IPS-20b (cell line): ENCODE measurements at regions not wholly inside any gene's neighbourhood (a gene's known extent, or its start where the extent isn't known, plus 50 kb on each side); places are given as distances from the start of the nearest gene placed in this dataset.

Experiments
- H3K27ac ChIP-seq: one replicate; pipeline ENCODE4 v1.5.1; 2013; ENCODE audit warnings: low read length
- H3K27me3 ChIP-seq: 2 replicates; pipeline ENCODE4 v1.6.1; 2013; ENCODE audit warnings: mild to moderate bottlenecking, low read length, inconsistent platforms; ENCODE audit not compliant: insufficient read depth
- H3K36me3 ChIP-seq: 2 replicates; pipeline ENCODE4 v1.6.1; 2013; ENCODE audit warnings: low read depth, mild to moderate bottlenecking, inconsistent platforms, low read length, moderate library complexity; ENCODE audit not compliant: insufficient read depth
- H3K4me1 ChIP-seq: 2 replicates; pipeline ENCODE4 v1.6.1; 2013; ENCODE audit warnings: mild to moderate bottlenecking, control low read depth, inconsistent platforms, low read length, moderate library complexity; ENCODE audit not compliant: insufficient read depth
- H3K4me3 ChIP-seq: 2 replicates; pipeline ENCODE4 v1.5.1; 2013; ENCODE audit warnings: mild to moderate bottlenecking, low read length, inconsistent platforms
- H3K9ac ChIP-seq: 2 replicates; pipeline ENCODE4 v1.6.1; 2013; ENCODE audit warnings: low read depth, mild to moderate bottlenecking, inconsistent platforms, low read length, moderate library complexity
- H3K9me3 ChIP-seq: 2 replicates; pipeline ENCODE4 v1.6.1; 2013; ENCODE audit warnings: mild to moderate bottlenecking, low read depth, low read length, inconsistent platforms; ENCODE audit not compliant: insufficient read depth

DNA sequence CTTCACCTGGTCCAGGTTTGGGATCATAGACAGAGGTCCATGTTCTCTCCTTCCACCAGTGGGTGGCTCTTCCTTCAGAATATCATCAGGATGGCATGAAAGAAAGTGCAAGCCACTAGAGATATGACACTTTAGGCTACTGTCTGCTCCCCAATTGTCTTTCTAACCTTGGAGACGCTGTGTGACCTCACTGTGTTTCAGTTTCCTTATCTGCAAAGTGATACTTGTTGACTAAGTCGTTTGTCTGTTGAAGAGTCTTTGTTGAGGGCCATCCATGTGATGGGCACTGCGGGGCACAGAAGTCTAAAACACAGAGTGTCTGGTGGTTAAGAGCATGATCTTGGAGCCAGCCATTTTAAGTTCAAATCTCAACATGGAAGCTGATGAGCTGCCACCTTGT, 259.9 kb upstream of the THSD7B start:
- no peak overlapping the region for H3K27ac ChIP-seq
- peaks cover 64% of the 10 kb centered on the region for H3K27me3 ChIP-seq
- peaks cover 9% of the 10 kb centered on the region for H3K4me1 ChIP-seq
- H3K9me3 ChIP-seq = no peaks in the 10 kb centered on the region
- no peaks in the 10 kb centered on the region for H3K36me3 ChIP-seq
- no peak overlapping the region for H3K4me3 ChIP-seq
- H3K9ac ChIP-seq = no peak overlapping the region

DNA sequence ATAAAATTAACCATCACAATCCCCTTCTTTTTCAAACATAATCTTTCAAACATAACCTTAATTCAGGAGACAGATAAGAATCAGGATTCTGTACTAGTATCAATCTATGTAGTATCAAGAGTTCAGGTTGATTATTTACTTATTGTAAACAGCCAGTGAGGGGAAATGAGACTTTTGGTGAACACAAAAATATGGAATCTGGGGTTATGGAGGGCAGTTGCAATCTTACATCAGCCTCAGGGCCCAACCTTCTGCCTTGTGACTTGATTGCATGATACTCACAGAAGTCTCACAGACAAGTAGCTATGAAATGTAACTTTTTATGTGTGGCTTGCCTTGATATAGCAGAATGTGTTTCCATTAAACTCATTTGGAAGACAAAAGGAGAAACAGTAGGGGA, 262.7 kb upstream of the THSD7B start:
- Histone ChIP-seq H3K27ac (no peak overlapping the region), H3K36me3 (no peaks in the 10 kb centered on the region), H3K9me3 (no peaks in the 10 kb centered on the region)

DNA sequence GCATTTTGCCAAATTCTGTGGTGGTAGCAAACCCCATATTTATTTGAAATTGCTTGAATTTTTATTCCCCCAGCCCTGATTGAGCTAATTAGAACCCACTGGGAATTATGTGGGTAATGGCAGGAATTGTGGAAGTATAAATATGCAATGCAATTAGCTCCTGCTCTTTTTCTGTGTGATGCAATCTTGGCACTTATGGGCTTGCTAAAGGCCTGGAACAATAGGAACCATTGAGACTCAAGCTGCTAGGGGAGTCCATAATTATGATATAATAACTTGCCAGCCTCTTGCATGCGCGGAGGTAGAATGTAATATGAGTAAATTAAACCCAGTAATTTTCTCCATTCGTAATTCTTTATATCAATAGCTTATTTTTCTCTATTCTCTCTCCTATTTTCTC, 267.6 kb upstream of the THSD7B start:
- no peak overlapping the region for H3K4me3 ChIP-seq
- no peak overlapping the region for H3K27ac ChIP-seq
- H3K4me1 ChIP-seq = no peaks in the 10 kb centered on the region
- H3K36me3 ChIP-seq = no peaks in the 10 kb centered on the region
- no peaks in the 10 kb centered on the region for H3K9me3 ChIP-seq
- no peak overlapping the region for H3K9ac ChIP-seq
- H3K27me3 ChIP-seq = peaks cover 3% of the 10 kb centered on the region; the same call in 1 of the 2 replicates

More for the DNA sequence above, 262.7 kb upstream of the THSD7B start:
- Histone ChIP-seq H3K4me1 (no peaks in the 10 kb centered on the region), H3K4me3 (no peak overlapping the region), H3K9ac (no peak overlapping the region), H3K27me3 (peaks cover 39% of the 10 kb centered on the region)

DNA sequence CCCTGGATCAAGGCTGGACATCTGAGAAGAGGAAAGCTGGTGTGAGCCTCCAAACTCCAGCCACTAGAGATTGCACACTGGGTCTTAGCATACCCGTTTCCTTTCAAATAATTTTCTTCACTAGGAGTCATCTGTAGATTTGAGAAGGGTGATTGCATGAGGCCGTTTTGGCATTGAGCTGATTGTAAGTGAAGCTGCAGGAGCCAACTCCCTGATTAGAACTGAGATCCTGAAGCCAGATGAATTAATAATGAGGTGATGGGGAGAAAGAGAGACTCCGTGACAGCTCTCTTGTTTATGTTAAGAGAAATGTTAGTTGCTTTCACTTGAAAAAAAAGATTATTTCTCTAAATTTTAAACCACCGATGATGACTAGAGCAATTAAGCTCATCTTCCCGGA, 268.4 kb upstream of the THSD7B start:
- Histone ChIP-seq H3K27ac (no peak overlapping the region), H3K27me3 (peaks cover 3% of the 10 kb centered on the region; the same call in 1 of the 2 replicates), H3K9me3 (no peaks in the 10 kb centered on the region), H3K9ac (no peak overlapping the region), H3K36me3 (no peaks in the 10 kb centered on the region), H3K4me1 (no peaks in the 10 kb centered on the region), H3K4me3 (no peak overlapping the region)

DNA sequence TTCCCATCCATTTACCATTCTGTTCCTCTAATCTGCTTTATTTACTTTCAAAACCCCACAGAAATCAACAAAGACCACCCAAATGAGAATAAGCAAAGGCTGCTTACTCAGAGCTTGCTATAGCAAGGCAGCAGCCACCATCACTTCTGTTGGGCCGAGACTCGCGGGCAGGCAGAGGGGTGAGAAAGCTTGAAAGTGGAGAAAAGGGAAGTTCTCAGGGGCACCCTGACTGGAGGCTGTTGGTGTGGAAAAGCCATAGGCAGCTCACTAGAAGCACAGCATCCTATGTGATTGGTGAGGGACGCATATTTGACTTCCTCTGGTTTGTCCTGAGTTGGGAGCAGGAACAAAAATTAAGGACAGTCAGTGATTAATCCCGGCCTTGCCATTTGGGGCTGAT, 269.7 kb upstream of the THSD7B start:
- Histone ChIP-seq H3K9ac (no peak overlapping the region), H3K27me3 (no peaks in the 10 kb centered on the region; the same call in 1 of the 2 replicates), H3K36me3 (no peaks in the 10 kb centered on the region), H3K4me1 (no peaks in the 10 kb centered on the region), H3K9me3 (no peaks in the 10 kb centered on the region), H3K4me3 (no peak overlapping the region), H3K27ac (no peak overlapping the region)

DNA sequence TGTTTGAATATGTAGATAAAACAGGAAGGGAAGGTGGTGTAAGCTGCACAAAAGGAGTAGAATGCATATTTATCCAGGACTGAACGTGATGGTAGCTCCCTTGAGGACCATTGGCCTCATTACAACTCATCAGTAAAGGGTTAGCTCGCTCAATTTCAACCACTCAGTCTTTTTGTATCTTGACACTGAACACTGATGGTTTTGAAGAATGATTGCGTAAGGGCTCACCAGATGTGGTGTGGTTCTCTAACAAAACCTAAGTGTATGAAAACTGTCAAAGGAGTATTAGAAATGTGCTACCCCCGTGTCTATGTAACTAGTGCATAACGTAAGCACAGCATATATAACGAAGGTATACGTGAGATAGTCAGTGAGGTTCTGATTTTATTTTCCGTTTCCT, 272.4 kb upstream of the THSD7B start:
- no peaks in the 10 kb centered on the region for H3K9me3 ChIP-seq
- no peak overlapping the region for H3K27ac ChIP-seq

DNA sequence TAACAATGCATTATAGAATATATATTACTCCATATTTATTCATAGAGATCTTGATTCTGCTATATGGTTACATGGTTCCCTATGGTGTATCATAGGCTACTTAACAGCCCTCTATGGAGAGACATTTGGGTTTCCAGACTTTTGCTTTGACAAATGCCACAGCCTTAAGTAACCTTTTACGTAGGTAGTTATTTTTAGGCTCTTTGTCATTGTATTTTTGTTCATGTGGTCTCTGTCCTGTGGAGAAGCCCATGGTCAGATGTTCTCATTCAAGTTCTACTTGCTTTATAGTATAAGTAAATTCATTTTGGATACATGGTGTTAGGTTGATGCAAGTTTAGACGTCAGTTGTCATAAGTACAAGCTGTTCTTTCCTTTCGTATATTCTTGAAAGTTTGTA, 275.2 kb upstream of the THSD7B start:
- no peak overlapping the region for H3K9ac ChIP-seq
- H3K4me1 ChIP-seq = no peaks in the 10 kb centered on the region
- H3K36me3 ChIP-seq = no peaks in the 10 kb centered on the region
- no peak overlapping the region for H3K4me3 ChIP-seq
- no peak overlapping the region for H3K27ac ChIP-seq
- no peaks in the 10 kb centered on the region; the same call in 1 of the 2 replicates for H3K27me3 ChIP-seq
- no peaks in the 10 kb centered on the region for H3K9me3 ChIP-seq

More for the DNA sequence above, 272.4 kb upstream of the THSD7B start:
- Histone ChIP-seq H3K9ac (no peak overlapping the region), H3K27me3 (no peaks in the 10 kb centered on the region; the same call in 1 of the 2 replicates), H3K4me1 (no peaks in the 10 kb centered on the region), H3K36me3 (no peaks in the 10 kb centered on the region), H3K4me3 (no peak overlapping the region)

DNA sequence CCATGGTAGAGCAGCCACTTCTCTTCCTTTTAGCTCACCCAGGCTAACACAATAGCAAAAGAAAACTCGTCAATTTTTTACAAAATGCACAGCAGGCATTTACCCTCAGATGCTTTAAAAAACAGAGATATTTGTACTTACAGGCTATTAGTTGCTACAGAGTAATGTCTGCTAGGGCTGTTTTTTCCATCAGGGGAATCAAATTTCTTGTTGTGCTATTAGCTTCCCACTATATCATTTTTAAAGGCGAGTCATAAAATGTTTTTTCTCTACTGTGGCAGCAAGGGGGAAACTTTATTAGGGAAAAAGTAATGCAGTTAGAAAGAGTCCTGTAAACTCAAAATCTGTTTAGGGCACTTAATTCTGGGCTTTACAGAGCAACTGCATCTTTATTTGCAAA, 277.9 kb upstream of the THSD7B start:
- Histone ChIP-seq H3K27me3 (no peaks in the 10 kb centered on the region; the same call in 1 of the 2 replicates), H3K27ac (no peak overlapping the region), H3K36me3 (no peaks in the 10 kb centered on the region), H3K4me1 (no peaks in the 10 kb centered on the region), H3K9ac (no peak overlapping the region), H3K4me3 (no peak overlapping the region), H3K9me3 (no peaks in the 10 kb centered on the region)

DNA sequence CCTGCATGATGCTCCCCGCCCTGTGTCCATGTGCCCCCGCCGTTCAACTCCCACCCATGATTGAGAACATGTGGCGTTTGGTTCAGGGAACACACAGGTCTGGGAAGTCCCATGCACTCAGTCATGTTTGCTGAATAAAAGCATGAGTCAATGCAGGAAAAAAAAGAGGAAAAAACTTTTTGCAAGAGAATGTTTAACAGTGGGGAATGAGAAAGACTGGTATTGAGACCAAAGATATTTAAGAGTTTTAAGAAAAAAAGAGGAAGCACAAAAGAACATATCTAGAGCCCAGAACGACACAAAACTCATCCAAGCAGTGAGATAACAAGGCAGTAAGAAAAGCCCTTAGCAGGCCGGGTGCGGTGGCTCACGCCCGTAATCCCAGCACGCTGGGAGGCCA, 279.2 kb upstream of the THSD7B start:
- Histone ChIP-seq H3K27me3 (no peaks in the 10 kb centered on the region; the same call in 1 of the 2 replicates), H3K27ac (no peak overlapping the region), H3K4me3 (no peak overlapping the region), H3K9ac (no peak overlapping the region), H3K4me1 (no peaks in the 10 kb centered on the region), H3K9me3 (no peaks in the 10 kb centered on the region), H3K36me3 (no peaks in the 10 kb centered on the region)

DNA sequence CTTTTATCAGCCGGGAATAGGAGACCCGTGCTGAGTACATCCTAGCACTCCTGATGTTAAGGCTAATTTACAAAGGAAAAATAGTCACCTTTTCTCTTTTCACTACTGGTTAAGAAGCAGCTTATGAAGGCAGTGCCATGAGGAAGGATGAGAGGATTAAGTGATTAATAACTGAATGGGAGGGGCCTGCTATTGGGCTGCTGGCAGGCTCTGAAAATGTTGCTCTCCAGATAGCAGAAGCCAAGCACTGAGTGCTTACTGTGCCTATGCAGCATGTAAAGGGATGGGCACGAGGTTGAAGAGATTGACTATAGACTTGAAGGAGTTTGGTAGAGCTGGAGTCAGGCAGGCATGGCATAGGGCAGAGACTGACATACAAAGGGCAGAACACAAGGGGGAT, 282.4 kb upstream of the THSD7B start:
- no peak overlapping the region for H3K9ac ChIP-seq
- no peaks in the 10 kb centered on the region; the same call in 1 of the 2 replicates for H3K9me3 ChIP-seq
- H3K4me3 ChIP-seq = no peak overlapping the region
- no peak overlapping the region for H3K27ac ChIP-seq
- no peaks in the 10 kb centered on the region for H3K27me3 ChIP-seq
- no peaks in the 10 kb centered on the region for H3K4me1 ChIP-seq
- no peaks in the 10 kb centered on the region for H3K36me3 ChIP-seq

DNA sequence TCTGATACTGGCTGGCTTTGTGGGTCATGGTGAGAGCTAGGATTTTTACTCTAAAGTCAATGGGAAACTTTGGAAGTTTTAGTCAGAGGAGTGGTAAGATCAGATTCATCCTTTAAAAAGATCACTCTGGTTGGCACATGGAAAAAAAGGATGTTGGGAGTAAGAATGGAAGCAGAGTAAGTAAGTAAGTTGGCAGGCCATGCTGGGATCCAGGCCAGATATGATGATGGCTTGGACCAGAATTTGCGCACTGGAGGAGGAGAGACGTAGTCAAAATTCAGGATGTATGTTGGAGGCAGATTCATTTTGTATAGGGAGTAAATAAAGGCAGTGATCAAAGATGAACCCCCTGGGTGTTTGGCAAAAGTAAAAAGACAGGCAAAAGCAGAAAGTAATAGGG, 283.3 kb upstream of the THSD7B start:
- Histone ChIP-seq H3K27me3 (no peaks in the 10 kb centered on the region), H3K4me3 (no peak overlapping the region), H3K36me3 (no peaks in the 10 kb centered on the region), H3K9me3 (no peaks in the 10 kb centered on the region; the same call in 1 of the 2 replicates), H3K9ac (no peak overlapping the region), H3K27ac (no peak overlapping the region), H3K4me1 (no peaks in the 10 kb centered on the region)

DNA sequence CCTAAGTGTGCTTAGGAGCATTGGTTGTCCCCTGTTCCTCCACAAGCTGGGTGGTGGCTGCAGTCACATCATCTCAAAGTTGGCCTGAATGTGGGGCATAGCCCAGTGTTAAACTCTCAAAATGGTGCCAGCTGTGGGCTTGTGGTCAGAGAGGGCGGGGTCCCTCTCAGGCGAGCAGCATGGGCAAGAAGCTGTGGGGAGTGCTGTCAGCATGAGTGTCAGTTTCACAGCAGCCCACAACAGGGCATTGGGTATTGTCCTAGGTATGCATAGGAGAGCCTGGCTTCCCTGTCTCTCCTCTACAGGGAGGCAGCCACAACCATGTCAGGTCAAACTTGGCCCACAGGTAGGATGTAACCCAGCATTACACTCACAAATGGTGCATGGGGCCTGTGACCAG, 285.6 kb upstream of the THSD7B start:
- Histone ChIP-seq H3K9ac (no peak overlapping the region), H3K36me3 (no peaks in the 10 kb centered on the region), H3K4me3 (no peak overlapping the region), H3K9me3 (no peaks in the 10 kb centered on the region; the same call in 1 of the 2 replicates), H3K27ac (no peak overlapping the region), H3K4me1 (no peaks in the 10 kb centered on the region), H3K27me3 (no peaks in the 10 kb centered on the region)
